Stomach (tissue), 4 donors: ENCODE measurements at regions not wholly inside any gene's neighbourhood (a gene's known extent, or its start where the extent isn't known, plus 50 kb on each side); places are given as distances from the start of the nearest gene placed in this dataset.

Experiments used
- POLR2A ChIP-seq, 4 donors: fragments of 450-650 bp; IDR thresholded peaks; one replicate each; pipeline ENCODE4 v1.6.1; 2016; ENCODE audit warnings: antibody characterized with exemption in 4 of 4, control low read depth in 2 of 4, mild to moderate bottlenecking in 1 of 4, moderate library complexity in 1 of 4
- POLR2AphosphoS5 ChIP-seq, 3 donors: sonication (generic); formaldehyde crosslinking; IDR thresholded peaks; one replicate each; pipeline ENCODE4 v1.6.1; 2016; ENCODE audit warnings: antibody characterized with exemption in 3 of 3
- TF ChIP-seq, protein P1 (sequence below), 7 experiments: fragments of 450-650 bp in 4 of 7; fragments of 200-600 bp in 3 of 7; sonication (generic) in 3 of 7; IDR thresholded peaks; one replicate each; pipeline ENCODE4 v1.5.1; 2016 to 2019; ENCODE audit warnings: antibody characterized with exemption in 7 of 7, control low read depth in 2 of 7, mild to moderate bottlenecking in 1 of 7

- TF ChIP-seq, protein P1, sequence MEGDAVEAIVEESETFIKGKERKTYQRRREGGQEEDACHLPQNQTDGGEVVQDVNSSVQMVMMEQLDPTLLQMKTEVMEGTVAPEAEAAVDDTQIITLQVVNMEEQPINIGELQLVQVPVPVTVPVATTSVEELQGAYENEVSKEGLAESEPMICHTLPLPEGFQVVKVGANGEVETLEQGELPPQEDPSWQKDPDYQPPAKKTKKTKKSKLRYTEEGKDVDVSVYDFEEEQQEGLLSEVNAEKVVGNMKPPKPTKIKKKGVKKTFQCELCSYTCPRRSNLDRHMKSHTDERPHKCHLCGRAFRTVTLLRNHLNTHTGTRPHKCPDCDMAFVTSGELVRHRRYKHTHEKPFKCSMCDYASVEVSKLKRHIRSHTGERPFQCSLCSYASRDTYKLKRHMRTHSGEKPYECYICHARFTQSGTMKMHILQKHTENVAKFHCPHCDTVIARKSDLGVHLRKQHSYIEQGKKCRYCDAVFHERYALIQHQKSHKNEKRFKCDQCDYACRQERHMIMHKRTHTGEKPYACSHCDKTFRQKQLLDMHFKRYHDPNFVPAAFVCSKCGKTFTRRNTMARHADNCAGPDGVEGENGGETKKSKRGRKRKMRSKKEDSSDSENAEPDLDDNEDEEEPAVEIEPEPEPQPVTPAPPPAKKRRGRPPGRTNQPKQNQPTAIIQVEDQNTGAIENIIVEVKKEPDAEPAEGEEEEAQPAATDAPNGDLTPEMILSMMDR (IDR thresholded peaks at IDR 0.05), result no peak
- TF ChIP-seq POLR2A (IDR thresholded peaks at IDR 0.05), result no peak
- TF ChIP-seq POLR2AphosphoS5 (IDR thresholded peaks at IDR 0.05), result no peak
Observed at GRCh38 chr5:144048259-144048856, 122.1 kb downstream of the YIPF5 start.
